ENCODE measurements at regions not wholly inside any gene's neighbourhood (a gene's known extent, or its start where the extent isn't known, plus 50 kb on each side); places are given as distances from the start of the nearest gene placed in this dataset.

GRCh38 chr11:121775276-121775675, 322.5 kb upstream of the SORL1-AS1 start:
- DNase-seq: no peak

GRCh38 chr11:121773076-121773475, 320.3 kb upstream of the SORL1-AS1 start:
- no peak for DNase-seq

- no peak for DNase-seq
Observed at GRCh38 chr11:121770939-121771595, 318.3 kb upstream of the SORL1-AS1 start.

GRCh38 chr11:121769191-121769590, 316.4 kb upstream of the SORL1-AS1 start:
- no peak for DNase-seq

- DNase-seq: no peak
Observed at GRCh38 chr11:121767433-121767832, 314.7 kb upstream of the SORL1-AS1 start.

- DNase-seq: no peak
Observed at GRCh38 chr11:121766991-121767390, 314.2 kb upstream of the SORL1-AS1 start.

- no peak for DNase-seq
Observed at GRCh38 chr11:121766166-121766565, 313.4 kb upstream of the SORL1-AS1 start.

- DNase-seq: peak; percentile 69
Observed at GRCh38 chr11:121763526-121763925, 310.8 kb upstream of the SORL1-AS1 start.

GRCh38 chr11:121762820-121763219, 310.1 kb upstream of the SORL1-AS1 start:
- peak; percentile 99 for DNase-seq

GRCh38 chr11:121761186-121761585, 308.4 kb upstream of the SORL1-AS1 start:
- DNase-seq: no peak

- DNase-seq: peak; percentile 88
Observed at GRCh38 chr11:121757480-121758125, 304.8 kb upstream of the SORL1-AS1 start.

GRCh38 chr11:121755906-121756305, 303.1 kb upstream of the SORL1-AS1 start:
- DNase-seq: no peak

GRCh38 chr11:121755191-121755590, 302.4 kb upstream of the SORL1-AS1 start:
- no peak for DNase-seq

- DNase-seq: no peak
Observed at GRCh38 chr11:121754598-121754997, 301.8 kb upstream of the SORL1-AS1 start.

- no peak for DNase-seq
Observed at GRCh38 chr11:121749691-121750090, 296.9 kb upstream of the SORL1-AS1 start.

- DNase-seq: no peak
Observed at GRCh38 chr11:121748068-121748467, 295.3 kb upstream of the SORL1-AS1 start.

- DNase-seq: no peak
Observed at GRCh38 chr11:121743285-121743684, 290.5 kb upstream of the SORL1-AS1 start.

- DNase-seq: no peak
Observed at GRCh38 chr11:121741761-121742361, 289.1 kb upstream of the SORL1-AS1 start.

GRCh38 chr11:121741351-121741760, 288.6 kb upstream of the SORL1-AS1 start:
- DNase-seq: no peak

- no peak for DNase-seq
Observed at GRCh38 chr11:121740902-121741301, 288.1 kb upstream of the SORL1-AS1 start.

- no peak for DNase-seq
Observed at GRCh38 chr11:121733858-121734257, 281.1 kb upstream of the SORL1-AS1 start.

GRCh38 chr11:121727942-121728341, 275.2 kb upstream of the SORL1-AS1 start:
- DNase-seq: no peak

GRCh38 chr11:121723246-121723741, 270.5 kb upstream of the SORL1-AS1 start:
- peak; percentile 28 for DNase-seq

All from DMS79 (cell line).